HG03439 (cell line): ENCODE measurements at regions not wholly inside any gene's neighbourhood (a gene's known extent, or its start where the extent isn't known, plus 50 kb on each side); places are given as distances from the start of the nearest gene placed in this dataset.
A peak's percentile ranks its signal among the peaks of the same experiment; 100 is the strongest.
"Not testable (repeated sequence)": the region's sequence is repeated elsewhere in the genome, so short reads cannot be mapped to it uniquely, and the experiment has no call there.

Experiments used
- ATAC-seq: cut with Tn5 transposase; IDR thresholded peaks from one replicate; pipeline ENCODE4 v1.9.1; 2021; ENCODE audit warnings: mild to moderate bottlenecking, moderate library complexity; ENCODE audit not compliant: unreplicated experiment

DNA sequence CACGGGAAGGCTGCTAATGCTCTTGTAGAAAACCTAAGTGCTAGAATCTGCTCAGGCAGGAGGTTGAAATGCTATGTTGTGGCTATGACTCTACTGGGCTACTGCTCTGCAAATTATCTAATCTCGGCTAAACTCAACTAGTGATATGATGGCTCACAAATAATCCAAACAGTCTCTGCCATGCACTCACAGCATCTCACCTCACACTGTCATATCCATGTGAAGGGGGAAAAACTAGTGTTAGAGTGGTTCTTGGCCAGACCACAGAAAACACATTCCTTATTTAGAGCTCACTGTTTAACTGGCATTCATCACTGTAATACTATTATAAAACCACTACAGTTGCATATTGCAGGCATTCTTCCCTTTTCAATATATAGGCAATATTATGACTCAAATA lies 81.8 kb upstream of the DST start:
- ATAC-seq: no peak

DNA sequence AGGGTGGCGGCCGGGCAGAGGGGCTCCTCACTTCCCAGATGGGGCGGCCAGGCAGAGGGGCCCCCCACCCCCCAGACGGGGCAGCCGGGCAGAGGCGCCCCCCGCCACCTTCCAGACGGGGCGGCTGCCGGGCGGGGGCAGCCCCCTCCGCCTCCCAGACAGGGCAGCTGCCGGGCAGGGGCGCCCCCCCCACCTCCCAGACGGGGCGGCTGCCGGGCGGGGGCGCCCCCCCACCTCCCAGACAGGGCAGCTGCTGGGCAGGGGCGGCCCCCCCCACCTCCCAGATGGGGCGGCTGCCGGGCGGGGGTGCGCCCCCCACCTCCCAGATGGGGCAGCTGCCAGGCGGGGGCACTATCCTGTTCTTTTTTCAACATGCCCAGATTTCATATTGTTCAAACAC lies 78.2 kb upstream of the DST start:
- no peak for ATAC-seq

DNA sequence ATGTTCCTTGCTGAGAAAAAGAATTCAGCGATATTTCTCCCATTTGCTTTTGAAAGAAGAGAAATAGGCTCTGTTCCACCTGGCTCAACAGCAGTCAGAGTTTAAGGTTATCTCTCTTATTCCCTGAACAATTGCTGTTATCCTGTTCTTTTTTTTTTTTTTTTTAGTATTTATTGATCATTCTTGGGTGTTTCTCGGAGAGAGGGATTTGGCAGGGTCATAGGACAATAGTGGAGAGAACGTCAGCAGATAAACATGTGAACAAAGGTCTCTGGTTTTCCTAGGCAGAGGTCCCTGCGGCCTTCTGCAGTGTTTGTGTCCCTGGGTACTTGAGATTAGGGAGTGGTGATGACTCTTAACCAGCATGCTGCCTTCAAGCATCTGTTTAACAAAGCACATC lies 77.5 kb upstream of the DST start:
- not testable (repeated sequence) for ATAC-seq

DNA sequence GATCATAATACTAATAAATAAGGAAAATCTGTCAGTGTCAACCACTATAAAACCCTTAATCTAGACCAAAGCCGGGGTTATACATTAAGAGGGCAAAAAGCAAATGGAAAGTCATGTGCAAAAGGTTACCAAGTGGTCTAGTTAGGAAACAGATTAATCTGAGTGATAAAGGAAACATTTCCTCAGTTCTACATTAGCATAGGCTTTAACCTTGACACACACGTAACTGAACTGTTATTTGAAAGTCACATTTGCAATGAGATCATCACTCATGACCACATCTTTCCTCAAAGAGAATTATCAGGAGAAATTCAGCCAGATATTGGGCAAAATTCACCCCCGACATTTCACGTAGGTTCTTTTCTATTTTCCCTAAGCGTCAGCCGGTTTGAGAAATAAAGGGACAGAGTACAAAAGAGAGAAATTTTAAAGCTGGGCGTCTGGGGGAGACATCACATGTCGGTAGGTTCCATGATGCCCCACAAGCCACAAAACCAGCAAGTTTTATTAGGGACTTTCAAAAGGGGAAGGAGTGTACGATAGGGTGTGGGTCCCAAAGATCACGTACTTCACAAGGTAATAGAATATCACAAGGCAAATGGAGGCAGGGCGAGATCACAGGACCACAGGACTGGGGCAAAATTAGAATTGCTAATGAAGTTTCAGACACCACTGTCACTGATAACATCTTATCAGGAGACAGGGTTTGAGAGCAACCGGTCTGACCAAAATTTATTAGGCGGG lies 76.8 kb upstream of the DST start:
- ATAC-seq: not testable (repeated sequence)

DNA sequence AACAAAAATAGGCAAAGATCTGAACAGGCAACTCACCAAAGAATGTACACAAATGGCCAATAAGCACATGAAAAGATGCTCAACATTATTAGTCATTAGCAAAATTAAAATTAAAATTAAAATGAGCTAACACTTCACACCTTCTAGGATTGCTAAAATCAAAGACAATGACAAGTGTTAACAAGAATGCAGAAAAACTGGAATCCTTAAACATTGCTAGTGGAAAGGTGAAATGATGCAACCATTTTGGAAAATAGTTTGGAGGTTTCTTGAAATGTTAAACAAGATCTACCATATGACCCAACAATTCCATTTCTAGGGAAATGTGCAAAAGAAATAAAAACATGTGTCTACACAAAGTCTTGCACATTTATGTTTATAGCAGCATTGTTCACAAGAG lies 75.5 kb upstream of the DST start:
- ATAC-seq: no peak

DNA sequence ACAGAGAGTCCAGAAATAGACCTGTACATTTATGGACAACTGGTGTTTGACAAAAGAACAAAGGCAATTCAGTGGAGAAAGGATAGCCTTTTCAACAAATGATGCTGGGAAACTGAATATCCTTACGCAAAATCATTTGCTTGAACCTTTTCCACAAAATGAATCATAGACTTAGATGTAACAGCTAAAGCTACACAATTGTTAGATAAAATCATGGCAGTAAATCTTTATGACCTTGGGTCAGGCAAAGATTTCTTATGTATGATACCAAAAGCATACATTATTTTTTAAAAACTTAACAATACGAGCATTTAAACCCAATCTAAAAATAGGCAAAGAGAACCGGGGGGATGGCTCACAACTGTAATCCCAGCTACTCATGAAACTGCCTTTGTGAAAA lies 73.5 kb upstream of the DST start:
- ATAC-seq: no peak

DNA sequence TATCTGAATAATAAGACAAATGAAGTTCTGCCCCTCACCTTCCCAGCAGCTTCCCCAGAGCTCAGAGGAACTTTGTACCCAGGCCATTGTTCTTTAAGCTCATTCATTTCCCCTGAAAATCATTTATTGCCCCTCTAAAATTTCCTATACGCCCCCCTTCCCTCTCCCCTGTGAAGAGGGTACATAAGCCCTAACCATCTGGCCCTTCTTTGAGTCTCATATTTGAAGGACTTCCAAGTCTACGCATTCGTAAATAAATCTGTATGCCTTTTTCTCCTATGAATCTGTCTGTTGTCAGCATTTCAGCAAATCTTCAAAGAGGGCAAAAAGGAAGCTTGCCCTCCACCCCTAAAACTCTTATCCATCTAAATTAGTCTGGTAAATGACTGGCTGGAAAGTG lies 73.1 kb upstream of the DST start:
- no peak for ATAC-seq

DNA sequence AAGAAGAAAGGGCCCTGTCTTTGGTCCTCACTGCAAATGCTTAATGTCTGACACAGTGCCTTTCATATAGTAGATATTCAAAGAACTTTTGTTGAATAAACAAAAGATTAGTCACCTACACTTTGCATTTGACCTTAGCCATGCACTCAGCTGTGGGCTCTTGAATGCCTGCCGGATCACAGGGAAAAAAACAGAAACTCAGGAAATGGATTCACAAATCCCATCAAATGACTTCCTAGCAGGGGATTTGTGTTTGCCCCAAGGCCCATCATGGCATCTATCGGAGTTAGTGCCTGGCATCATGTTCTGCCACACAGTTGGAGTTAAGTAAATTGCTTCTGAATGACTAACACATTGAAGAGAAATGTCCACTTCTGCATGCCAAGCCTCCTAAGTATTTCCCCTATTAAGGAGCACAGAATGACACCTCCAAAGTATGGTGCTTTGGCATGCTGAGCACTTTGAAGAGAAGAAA lies 72.3 kb upstream of the DST start:
- ATAC-seq: no peak

DNA sequence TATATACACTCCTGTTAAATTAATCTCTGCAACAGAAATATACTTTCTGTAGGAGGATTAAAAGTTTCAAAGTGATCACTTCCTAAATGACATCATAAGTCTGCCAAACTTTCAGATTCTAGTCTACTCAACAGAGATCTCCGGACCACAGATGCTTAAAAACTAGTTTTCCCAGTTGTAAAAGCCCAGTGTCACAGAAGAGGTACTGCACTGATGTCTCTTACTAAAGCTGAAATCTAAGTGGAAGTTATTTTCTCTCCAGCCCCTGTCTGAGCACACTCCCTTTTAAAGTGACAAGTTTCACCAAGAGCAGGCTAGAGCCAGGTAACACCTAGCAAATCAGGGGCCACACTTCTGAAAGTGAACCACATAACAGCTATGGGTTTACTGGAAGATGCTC lies 71.6 kb upstream of the DST start:
- no peak for ATAC-seq

DNA sequence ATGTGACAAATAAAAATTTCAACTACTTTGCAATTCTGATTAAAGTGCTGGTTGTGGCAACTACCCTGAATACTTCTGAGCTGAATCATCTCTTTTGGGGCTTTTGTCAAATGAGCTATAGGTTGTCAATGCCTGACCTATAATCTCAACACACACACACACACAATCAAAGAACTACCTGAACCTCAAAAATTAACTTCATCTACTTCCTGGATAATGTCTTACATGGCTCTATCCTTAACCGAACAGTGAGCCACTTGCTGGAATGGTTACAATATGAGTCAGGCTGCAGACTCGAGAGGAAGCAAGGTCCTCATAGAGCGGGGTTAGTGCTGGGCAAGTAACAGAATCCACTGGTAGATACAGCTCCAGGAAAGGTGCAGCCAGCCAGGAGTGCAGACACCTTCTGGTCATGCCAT lies 70.6 kb upstream of the DST start:
- ATAC-seq: no peak

DNA sequence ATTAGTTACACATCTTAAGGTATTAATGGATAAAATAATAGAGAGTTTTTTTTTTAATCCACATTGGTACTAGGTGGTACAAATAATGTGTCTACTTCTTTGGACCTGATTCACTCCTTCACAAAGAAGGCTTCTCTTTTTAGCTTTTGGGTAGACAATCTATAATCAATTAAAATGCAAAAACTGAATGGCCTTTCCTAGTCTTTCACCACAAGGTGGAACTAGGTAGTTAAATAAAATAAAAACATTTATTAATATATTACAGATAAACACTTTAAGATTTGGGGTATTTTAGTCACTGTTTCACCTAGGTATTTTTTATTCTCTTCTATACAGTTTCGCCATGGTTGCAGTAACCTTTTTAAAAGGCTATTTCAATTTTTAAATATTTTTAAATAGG lies 68.3 kb upstream of the DST start:
- no peak for ATAC-seq

DNA sequence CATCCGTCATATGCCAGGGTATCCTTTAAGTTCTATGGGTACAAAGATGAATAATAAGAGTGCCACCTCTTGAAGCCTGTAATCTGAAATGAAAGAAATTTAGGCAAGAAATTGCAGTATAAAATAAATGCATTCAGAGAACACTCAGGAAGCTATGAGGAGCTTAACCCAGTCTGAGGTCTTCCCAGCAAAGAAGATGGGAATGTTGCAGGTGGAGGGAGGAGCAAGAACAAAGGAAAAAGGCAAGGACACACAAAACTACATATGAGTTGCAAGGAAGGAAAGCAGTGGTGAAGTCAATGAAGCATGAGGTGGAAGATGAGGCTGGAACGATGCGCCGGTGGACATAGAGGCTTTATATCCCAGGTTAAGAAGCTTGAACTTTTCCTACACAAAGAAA lies 67.0 kb upstream of the DST start:
- ATAC-seq: no peak

DNA sequence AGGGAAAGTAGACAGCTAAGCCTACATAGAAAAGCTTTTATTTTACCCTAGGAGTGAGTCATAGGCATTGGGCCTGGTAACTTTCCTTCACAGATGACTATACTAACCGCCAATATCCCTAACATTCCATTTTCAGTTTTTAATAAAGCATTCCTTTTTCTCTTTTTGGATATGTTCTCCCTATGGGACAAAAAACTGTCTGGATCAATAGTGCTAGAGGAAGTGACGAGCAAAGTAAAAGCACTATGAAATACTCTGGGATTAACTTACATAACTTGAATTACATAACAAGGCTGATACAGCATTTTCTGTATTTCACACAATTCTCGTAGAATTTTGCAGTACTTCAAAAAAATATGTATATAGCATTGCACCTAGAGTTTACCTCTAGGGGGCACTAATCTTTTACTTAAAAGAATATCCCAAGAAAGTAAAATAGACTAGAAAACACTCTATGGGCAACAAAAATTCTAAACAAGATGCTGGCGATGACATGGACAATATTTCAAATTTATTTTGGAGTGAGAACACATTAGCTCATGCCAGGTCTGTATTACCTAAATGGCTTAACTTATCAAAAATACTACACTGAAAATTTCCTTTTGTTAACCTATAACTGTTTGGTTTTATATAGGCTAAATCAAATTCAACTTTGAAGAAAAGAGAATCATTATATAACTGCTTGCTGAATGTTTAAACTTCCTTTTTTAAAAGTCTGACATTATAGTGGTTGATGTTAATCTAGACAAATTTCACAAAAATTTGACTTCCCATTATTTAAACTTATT lies 66.3 kb upstream of the DST start:
- ATAC-seq: peak; percentile 45

DNA sequence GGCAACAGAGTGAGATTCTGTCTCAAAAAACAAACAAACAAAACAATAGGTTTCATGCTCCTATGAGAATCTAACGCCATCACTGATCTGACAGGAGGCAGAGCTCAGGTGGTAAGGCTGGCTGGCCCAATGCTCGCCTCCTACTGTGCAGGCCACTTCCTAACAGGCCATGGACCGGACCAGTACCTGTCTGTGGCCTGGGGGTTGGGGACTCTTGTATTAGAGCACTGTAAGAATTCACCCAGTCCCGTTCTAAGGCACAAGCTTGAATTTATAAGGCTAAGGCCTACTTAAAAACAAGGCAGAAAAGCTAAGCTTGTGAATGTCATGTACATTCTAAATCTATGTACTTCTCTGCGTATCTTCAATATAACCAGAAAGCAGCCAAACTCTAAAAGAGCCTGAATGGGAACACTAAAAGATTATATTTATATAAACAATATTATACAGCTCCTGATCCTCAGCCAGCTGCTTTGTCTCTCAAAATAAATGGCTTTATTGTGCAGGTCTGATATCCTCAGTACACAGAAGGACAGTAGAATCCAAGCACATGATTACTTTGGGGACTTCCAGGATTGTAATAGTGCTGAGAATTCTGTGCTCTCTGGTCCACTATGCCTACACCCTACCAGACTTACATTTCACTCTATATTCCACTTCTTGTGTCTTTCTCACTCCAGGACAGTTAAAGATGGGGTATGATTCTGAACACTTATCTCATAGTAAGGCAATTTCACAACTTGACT lies 64.5 kb upstream of the DST start:
- ATAC-seq: no peak

DNA sequence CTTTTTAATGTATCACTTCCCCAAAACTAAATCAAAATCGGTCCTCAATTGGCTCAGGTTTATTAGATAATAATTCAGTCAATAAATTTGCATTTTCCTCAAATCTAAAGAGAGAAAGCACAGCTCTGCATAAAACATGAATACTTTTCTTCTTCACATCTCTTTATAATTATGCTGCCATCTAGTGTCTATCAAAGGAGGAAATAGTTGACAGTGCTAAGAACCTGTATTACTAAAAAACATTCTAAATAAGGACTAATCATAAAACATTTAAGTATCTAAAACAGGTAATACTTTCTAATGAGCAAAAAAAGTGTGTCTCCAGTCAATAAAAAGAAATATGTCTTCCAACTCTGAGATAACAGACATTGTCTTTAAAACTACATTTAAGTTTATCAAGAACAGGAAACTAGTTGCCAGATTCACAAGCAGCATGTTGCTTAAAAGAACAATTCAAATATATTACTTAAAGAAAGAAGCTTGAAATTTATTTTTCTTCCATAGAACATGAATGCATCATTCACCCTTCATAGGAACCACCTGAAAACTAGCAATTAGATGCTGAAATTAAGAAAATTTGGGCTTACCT lies 56.5 kb upstream of the DST start:
- ATAC-seq: no peak

DNA sequence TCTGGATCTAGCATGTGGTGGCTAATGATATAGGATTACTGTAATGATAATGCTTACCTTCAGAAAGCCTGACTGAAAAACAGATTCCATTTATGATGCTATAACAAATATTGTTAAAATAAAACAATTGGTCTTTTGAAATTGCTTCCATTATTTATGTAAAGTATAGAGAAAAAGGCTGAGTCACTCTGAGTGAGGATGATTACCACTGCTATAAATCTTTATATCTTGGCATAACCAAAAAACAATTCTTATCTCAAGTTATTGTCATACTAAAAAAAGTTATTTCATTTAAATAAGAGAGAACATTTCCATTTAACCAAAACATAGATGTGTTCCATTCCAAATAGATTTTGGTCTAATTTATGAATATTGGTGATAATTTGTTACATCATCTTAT lies 53.0 kb upstream of the DST start:
- ATAC-seq: no peak

DNA sequence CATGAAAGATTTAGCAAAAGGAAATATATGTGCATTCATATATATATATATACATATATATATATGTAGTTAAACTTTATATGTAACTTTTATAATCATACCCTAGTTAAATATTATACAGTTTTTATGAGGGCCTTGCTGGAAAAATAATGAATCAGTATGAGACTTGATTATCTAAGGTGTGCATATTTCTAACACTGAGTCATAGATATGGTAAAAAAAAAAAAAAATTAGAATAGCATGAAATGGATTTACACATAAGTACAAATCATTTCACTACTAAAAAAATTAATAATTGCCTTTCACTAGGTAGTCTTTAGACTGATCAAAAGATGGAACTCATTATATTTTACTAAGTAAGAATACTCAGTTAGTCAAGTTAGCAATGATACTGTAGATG lies 51.3 kb upstream of the DST start:
- ATAC-seq: no peak

DNA sequence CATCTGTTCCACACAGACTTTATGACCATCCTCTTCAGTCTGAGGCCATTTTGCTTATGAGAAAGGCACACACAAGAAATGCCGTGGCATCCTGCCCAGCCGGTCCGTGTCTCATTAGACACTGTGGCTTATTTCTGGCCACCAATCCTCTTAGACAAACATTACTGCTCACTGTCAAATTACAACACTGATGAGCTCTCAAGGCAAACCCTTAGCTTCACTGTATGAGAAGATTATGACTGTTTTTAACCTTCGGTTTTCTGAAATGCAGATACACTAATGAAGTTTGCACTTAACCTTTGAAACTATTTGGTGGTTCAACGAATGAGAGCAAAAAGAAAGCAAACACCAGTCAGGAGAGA lies 50.5 kb upstream of the DST start:
- no peak for ATAC-seq

DNA sequence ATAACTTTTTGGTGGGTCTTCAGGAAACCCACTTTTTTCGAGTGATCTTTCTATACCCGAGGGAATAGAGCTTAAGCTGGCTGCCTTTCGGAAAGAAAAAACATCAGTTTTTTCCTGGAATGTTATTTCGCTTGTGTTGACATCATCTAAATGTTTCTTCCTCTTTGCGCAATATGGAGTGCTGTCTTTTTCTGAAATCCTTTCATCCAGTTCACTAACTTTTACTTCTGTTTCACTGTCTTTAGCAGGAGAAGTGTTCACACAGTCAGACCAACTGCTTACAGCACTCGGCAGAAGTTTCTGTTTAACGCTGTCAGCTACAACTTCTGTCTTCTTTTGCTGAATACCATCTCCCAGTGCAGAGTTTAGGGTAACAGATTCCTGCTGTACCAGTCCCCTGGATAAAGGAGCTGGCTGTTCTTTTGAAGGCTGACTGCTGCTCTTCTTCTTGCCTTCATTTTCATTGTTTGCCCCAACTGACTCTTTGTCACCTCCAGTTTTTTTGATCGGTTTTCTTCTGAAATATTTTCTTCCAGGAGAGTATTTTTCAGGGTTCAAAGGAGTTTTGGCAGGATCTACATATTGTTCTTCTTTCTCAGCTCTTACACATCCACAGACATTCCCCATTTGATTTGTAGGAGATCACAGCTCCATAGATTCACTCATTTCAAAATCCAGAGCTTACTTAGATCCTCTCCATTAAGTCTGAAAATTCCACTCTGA lies 50.0 kb upstream of the DST start:
- no peak for ATAC-seq
